ENCODE measurements at regions not wholly inside any gene's neighbourhood (a gene's known extent, or its start where the extent isn't known, plus 50 kb on each side); places are given as distances from the start of the nearest gene placed in this dataset.

- TF ChIP-seq EZH2 (IDR thresholded peaks at IDR 0.05; ENCODE audit: low read length) (no peak), CTCF (optimal IDR thresholded peaks at IDR 0.05 in 1 of 3, IDR thresholded peaks at IDR 0.05 in 1 of 3, conservative IDR thresholded peaks at IDR 0.05 in 1 of 3; ENCODE audit: extremely low read depth in 1 of 3, insufficient read depth in 2 of 3, low read length in 3 of 3) (no peak)
Measured at GRCh38 chr11:92297567-92298553, 73.2 kb downstream of the FAT3 start.

All from keratinocyte (primary cell).